Fibroblast of skin of back (primary cell): ENCODE measurements at regions not wholly inside any gene's neighbourhood (a gene's known extent, or its start where the extent isn't known, plus 50 kb on each side); places are given as distances from the start of the nearest gene placed in this dataset.
"Not testable (repeated sequence)": the region's sequence is repeated elsewhere in the genome, so short reads cannot be mapped to it uniquely, and the experiment has no call there.

ENCODE experiments used
- DNase-seq: peaks from one replicate; pipeline ENCODE4 v3.0.0-alpha.2; 2013

DNA sequence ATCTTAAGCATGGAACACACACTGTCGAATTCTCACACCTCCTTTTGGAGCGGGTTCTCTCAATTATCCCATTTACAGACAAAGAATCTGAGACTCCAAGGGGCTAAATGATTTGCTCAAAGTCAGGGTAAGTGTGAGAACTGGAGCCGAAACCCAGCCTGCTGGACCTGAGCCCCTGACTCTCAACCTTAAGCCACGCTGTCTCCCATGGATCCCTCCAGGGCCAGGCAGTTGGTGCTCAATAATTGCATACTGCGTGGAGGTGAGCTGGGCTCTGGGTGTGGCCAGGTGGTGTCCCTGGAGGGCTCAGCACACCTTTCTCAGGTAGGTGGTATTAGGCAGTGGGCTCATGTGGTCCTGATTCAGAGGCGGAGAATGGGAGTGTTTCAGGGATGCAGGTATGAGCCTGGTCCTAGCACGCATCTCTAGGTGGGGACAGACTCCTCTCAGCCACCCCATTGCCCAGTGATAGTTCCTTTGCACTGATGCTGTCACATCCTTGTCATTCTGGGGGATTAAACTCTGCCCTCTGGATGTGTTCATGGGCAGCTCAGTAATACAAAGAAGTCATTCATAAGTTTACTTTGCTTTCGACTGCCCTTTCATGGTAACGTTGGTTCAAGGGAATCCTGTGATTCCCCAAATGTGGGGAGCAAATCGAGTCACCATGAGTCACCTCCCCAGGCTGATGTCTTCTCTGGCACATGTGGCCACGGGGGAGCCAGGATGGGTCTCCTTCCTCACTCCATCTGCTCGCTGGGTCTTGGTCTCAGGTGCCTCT is 399.5 kb upstream of the TNRC6C start:
- DNase-seq: peak; percentile 9

DNA sequence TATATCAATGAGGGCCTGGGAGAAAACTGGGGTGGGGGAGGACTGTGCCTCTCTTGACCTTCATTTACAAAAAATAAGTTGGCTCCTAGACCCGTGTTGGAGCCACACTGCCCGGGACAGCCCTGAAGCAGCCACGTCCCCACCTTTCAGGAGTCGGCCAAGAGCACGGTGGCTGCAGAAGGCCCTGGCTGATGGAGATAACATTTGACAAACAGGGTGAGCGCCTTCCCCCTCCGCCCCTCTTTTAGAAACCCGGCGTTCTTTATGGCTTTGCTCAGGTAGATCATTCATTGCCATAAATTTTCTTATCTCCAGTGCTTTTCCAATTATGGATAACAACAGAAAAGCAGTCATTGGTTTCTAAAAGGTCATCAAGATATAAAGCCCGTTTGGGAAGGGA is 398.1 kb upstream of the TNRC6C start:
- DNase-seq: no peak

DNA sequence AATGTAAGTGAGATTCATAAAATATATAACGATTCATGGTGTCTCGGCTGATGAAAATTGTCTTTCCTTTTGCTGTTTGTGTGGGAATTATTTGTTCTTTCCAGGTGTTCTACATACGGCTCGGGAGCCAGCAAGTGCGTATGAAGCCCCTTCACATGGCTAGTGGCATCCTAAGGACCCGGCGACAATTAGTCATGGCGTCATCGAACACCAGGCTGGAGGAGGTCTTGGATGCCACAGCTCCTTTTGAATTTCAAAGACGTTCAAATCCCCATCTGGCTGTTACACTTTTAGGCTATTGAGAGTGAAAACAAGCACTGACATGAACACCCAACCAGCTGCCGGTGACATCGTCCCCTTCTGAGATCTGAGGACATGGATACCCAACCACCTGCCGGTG is 397.7 kb upstream of the TNRC6C start:
- DNase-seq: no peak

DNA sequence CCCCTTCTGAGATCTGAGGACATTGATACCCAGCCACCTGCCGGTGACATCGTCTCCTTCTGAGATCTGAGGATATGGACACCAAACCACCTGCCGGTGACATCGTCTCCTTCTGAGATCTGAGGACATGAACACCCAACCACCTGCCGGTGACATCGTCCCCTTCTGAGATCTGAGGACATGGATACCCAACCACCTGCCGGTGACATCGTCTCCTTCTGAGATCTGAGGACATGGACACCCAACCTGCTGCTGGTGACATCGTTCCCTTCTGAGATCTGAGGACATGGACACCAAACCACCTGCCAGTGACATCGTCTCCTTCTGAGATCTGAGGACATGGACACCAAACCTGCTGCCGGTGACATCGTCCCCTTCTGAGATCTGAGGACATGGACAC is 396.1 kb upstream of the TNRC6C start:
- not testable (repeated sequence) for DNase-seq

DNA sequence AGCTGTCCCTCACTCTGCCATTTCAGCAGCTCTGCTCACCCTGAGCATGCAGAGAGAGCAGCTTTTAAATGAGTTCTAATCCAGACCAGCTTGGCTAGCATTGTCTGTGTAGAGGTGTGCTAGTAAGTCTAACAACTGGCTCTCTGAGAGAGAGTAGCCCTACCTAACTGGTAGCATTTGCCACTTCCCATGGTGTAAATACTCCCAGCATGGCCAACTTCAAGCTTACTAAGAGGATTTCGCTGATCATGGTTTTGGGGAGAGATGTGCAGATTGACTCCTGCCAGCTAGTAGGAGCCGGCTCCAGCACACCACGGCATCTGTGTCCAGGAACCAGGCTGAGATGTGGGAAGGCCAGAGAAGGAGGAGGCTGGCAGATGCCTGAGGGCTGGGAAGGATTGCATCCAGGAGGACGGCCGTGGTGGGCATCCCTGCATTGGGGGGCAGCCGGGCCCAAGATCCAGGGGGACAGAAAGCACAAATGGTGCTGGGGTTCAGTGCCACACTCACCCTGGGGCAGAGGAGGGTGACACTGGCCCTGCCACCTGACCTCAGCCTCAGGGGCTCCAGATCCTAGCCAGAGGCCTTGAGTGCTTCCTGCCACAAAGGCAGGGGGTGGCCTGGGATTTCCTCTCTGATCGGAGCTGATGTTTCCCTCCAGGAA is 394.9 kb upstream of the TNRC6C start:
- no peak for DNase-seq

DNA sequence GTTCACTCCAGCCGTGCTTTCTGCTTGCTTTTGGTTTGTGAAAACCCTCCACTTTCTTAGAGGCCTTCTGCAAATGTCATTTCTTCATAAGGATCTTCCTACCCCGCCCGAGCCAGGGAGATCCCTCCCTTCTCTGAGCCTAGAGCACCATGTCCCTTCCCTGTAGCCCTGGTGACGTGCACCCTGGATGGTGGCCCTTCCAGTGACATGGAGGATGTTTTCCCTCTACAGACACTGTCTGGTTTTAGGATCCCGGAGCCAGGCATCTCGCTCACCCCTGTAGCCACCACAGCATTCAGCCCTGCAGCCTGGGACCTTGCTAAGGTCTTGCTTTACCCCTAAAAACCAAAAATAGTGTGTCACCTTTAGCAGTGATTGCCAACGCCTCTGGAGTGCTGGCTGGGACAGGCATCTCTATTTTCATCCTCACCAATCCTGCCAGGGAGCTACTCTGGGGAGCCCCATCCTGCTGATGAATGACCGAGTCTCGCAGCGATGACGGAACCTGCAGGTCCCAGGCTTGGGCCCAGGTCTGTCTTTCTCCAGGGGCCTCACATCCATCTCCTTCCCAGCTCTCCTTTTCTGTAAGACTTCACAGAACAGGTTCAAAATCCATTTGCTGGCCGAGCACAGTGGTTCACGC is 394.1 kb upstream of the TNRC6C start:
- DNase-seq: no peak

DNA sequence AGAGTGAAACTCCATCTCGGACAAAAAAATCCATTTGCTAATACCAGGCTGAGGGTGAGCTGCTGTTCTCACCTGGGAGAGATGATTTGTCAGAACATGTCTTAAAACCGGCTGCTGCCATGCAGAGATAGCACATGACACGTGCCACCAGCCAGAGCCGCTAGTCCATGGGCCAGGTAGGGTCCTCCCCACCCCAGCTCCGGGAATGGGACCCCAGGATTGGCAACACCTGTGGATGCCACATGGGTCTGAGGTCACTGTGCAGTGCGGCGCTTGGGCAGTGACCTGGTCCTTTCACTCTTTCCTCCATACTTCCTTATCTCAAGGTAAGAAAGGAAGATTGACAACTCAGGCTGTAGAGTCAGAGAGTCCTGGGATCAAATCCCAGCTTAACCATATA is 393.3 kb upstream of the TNRC6C start:
- DNase-seq: no peak

DNA sequence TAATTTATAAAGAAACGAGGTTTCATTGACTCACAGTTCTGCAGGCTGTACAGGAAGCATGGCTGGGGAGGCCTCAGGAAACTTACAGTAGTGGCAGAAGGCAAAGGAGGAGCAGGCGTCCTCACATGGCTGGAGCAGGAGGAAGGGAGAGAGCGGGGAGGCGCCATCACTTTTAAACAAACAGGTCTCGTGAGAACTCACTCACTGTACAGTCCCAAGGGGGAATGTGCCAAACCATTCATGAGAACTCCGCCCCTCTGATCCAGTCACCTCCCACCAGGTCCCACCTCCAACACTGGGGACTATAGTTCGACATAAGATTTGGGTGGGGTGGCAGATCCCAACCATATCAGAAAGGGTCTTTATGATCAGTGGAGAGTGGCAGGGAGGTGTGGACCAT is 392.4 kb upstream of the TNRC6C start:
- no peak for DNase-seq

DNA sequence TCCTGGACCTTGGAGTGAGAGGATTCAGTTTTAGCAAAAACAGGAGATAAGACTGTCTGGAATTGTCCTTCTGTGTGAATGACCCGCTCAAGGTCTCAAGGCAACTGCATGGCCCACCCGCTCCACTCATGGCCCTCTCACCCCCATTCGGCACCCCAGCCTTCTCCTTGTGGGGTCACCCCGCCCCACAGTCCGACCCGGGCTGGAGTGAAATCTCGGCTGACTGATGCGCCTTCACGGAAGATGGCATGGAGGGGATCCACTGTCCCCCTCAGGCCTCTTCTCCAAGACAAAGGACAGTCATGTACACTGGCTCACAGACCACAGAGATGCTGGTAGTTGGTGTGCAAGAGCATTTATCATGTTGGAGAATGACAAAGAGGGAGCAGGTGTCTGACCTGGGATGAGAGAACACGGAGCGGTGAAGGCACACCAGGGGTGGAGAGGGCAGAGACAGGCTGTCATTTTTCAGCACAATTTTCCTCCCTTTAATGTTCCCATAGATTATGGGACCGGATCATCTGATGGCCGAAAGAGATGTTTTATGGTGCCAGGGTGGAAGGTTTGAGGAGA is 391.9 kb upstream of the TNRC6C start:
- no peak for DNase-seq

DNA sequence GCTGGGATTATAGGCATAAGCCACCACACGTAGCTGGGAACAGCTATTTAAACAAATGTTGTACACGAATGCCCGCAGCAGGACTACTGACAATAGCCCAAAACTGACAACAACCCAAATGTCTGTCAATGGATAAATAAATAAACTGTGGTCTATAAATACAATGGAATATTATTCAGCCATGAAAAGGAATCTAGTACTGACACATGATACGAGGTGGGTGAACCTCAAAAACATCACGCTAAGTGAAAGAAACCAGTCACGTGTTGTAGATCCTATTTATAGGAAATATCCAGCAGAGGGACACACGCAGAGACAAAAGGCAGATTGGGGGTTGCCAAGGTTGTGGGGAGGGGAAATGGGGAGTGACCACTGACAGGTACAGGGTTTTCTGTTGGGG is 390.0 kb upstream of the TNRC6C start:
- DNase-seq: no peak

DNA sequence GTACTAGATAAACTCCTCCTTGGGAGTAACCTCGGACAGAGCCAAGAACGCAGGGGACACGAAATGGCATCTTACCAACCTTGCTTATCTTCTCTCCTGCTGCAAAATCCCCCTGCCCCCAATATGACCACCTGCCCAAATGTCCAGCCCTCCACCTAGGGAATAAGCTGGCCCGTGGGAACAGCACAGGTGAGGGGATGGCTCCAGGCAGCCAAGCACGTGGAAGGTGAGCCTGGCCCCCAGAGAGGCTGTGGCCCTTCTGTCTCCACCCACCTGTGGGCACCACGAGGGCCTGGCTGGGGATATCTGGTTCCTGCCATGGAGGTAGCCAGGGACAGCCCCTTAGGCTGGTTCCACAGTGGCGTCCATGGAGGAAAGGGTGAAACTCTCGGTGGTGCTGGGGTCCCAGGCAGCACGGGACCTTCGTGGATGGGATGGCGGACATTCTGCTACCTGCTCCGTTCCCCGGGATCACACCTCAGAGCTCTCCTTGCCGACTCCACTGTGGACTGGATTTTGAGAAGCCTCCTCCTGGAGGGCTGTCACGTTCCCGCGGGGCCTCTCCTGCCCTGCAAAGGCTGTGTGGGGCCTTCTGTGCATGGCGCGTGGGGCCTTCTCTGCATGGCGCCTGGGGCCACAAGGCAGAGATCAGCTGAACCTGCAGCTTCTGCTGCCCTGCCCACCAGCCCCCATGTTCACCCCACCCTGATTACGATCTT is 388.5 kb upstream of the TNRC6C start:
- no peak for DNase-seq

DNA sequence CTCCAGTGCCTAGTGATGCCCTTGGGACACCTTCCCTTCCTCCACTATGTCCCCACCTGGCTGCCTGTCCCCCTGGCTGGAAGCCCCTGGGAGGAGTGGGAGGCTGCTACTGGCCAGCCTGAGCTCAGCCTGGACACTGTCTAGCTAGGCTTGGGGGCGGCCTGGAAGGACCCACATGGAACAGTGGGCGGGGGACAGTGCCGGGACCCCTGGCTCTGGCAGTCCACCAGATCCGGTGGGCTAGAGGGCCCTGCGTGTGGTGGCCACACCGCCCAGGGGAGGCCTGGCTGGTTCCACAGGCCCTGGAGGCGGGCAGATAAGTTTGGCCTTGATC is 388.0 kb upstream of the TNRC6C start:
- DNase-seq: no peak

DNA sequence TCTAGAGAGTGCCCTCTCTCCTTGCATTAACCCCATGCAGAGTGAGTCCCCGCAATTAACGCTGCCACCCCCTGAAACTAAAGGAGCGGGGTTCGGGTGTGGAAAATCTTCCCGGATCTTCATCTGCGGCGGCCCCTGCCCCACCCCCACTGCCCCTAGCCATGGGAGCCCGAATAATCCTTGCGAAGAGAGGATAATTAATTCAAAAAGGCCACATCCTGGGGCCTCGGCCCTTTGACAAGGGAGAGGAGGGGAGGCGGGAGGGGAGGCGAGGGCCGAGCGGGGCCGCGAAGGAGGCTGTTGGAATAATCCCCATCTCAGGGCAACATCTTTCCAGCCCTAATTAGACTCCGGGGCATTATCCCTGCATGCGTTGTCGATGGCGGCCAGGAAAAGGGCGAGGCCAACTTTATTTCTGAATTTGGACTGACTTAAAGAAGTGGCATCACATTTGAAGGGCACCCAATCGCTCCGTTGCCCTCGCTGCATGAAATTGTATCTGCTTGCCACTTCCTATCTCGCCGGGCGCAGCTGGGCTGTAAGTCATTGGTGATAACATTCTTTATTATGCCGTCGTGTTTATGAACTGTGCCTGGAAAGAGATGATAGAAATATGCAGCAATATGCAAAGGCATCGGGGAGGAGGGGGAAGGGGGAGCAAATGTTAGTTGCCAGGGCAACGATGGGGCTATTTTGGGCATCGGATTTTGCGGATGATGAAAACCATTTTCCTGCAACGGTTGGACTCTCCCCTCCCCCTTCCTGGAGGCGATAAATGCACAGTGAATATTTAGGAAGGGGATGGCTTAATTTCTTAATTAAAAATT is 387.1 kb upstream of the TNRC6C start:
- peak; percentile 55 for DNase-seq

DNA sequence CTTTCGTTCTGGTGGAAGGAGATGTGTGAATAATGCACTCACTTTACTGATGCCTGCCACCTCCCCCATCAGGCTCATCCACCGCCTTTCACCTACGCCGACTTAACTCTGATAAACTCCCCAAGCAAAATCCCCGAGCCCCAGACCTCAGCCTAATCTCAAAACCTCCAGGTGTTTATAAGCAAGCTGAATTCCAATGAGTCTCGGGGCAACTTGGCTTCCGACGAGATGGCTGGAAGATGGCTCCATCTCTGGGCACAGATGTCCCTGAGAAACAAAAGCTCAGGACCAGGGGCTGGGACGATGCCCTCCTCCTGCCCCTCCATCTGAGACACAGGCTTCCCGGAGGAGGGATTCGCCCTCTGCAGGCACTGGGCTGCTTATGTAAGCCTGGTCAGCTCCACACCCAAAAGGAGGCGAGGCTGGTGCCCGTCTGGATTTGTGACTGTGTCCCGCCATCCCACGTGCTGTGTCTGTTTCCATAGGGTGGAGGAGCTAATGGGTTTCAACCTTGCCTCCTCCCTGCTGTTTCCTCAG is 386.4 kb upstream of the TNRC6C start:
- no peak for DNase-seq

DNA sequence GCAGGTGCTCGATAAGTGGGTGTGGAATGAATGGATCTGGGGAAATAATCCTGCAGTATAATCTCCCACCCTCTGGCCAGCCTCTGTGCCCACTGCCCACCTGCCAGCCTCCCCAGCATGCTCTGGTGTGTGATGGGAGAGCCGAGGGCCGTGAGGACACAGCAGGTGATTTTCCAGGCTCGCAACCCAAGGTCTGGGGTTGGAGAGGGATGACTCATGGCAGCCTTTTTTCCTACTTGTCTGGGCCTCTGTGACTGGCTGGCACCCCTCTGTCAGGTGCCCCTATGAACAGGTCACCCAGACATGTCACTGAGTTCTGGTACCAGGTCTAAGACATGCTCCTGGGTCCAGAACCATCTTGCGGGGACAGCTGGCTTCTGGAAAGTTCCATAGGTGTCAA is 385.7 kb upstream of the TNRC6C start:
- DNase-seq: no peak

DNA sequence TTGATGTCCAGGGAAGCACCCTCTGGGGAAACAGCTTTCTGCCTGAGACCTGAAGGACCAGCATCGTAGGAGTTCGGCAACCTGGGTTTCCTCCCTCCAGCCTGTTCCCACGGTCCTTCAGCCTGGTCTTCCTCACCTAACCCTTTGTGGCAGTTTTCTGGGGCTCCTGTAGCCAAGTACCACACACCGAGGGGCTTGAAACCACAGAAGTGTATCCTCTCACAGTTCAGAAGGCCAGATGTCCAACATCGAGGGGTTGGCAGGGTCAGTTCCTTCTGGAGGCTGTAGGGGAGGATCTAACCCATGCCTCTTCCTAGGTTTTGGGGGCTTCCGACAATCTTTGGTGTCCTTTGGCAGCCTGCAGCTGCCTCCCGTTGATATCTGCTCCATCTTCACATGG is 381.0 kb upstream of the TNRC6C start:
- no peak for DNase-seq

DNA sequence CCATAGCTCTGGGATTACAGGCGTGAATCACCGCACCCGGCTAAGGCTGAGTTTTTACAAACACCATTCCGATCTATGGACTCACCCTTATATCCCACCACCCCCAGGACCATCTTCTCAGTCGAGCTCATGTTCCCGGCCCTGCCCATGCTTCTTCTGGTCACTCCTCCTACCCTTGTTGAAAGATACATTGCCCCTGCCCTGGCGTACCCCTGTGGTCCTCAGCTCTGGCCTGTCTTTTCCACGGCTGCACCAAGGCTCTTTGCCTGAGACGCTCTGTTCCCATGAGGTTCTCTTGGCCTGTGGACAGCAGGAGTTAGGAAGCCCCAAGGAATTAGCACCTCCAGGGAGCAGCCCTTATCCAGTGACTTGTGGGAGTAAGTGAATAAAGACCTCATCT is 379.4 kb upstream of the TNRC6C start:
- no peak for DNase-seq

DNA sequence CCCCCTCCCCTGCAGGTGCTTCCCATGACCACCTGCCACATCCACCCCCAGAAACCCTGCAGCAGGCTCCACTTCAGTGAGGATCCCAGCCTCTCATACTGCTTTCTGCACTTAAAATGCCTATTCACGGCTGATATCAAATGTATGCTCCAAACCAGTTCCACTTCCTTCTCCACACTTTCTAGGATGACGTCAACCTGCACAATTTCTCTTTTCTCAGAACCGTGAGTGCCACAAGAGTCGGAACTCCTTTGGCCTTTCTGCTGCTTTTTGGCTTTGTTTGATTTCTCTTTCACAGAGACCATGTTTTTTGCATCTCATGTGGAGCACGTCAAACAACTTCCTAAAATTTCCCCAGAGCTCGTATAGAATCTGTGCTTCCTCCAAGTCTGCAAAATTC is 378.8 kb upstream of the TNRC6C start:
- DNase-seq: no peak

DNA sequence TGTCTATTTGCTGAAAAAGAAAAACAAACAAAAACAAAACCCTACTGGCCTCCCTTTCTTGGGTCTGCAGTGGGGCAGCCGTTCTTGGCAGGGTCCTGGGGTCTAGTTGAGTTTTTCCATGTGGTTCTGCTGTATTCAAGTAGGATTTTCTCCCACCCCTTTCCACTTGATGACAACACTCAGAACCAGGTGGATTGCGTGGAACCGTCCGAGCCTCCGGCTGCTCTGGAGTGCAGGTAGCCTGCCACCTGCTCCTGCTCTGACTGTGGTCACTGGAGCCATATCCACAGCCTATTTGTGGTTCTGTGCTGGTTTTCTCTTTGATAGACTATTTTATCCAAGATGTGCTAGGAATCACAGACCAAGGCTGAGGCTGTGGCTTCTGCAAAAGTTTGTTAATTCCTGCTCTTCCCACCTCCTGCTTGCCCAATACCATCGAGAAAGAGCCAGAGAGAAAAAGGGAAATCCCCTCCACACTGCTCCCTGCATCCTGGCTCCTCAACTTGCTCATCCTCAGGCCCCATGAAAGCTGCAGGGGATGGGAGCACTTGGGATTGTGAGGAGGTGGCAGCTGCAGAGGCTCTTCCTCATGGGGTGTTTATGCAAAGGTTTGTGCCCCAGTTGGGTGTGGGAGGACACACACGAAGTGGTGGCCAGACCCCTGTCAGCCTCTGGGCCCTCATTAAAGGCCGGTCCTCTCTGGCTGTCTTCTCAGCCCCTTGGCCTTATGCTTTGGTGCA is 377.8 kb upstream of the TNRC6C start:
- DNase-seq: no peak

DNA sequence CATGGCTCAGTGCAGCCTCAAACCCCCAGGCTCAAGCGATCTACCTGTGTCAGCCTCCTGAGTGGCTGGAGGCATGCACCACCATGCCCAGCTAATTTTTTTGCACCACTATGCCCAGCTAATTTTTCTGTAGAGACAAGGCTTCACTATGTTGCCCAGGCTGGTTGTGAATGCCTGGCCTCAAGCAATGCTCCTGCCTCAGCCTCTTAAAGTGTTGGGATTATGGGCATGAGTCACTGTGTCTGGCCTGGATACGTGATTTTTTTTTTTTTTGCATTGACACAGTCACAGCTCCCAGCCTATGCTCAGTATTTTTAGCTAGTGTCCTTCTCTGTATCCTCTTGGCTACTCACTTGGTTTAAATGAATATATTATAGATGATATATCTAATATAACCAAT is 377.0 kb upstream of the TNRC6C start:
- DNase-seq: peak; percentile 71
